Caco-2 (cell line): ENCODE measurements at regions not wholly inside any gene's neighbourhood (a gene's known extent, or its start where the extent isn't known, plus 50 kb on each side); places are given as distances from the start of the nearest gene placed in this dataset.

ENCODE experiments used
- BruUV-seq: library from RNA; stranded (reverse); fragments of 400-500 nt; replicated peaks from 2 replicates; lab custom pipeline; 2021; lab: Mats Ljungman, UMichigan
- CTCF ChIA-PET: fragments of 300-600 bp; sonication (Branson Sonifier 250); formaldehyde crosslinking; loops from one replicate; lab custom pipeline; 2022; ENCODE audit warnings: antibody characterized with exemption; lab: Charles Lee
- POLR2A ChIA-PET: fragments of 300-600 bp; sonication (Branson Sonifier 250); formaldehyde crosslinking; loops from one replicate; lab custom pipeline; 2022; ENCODE audit warnings: antibody characterized with exemption; lab: Charles Lee
- DNase-seq, 2 experiments: peaks; one replicate each; pipeline versions ENCODE4 v3.0.0 to v3.0.0-alpha.2; 2020 to 2022
- H3K27me3 ChIP-seq: replicated peaks from 2 replicates; pipeline ENCODE4 v1.6.0; 2011; ENCODE audit warnings: low read length; ENCODE audit not compliant: control insufficient read depth, insufficient read depth
- H3K36me3 ChIP-seq: 2 replicates; pipeline ENCODE4 v1.5.1; 2011; ENCODE audit warnings: low read length; ENCODE audit not compliant: control insufficient read depth, insufficient read depth
- H3K4me1 ChIP-seq: fragments of 250-450 bp; sonication (Bioruptor Pico); 2 replicates; pipeline ENCODE4 v1.5.1; 2020; ENCODE audit warnings: mild to moderate bottlenecking
- H3K4me3 ChIP-seq: 2 replicates; pipeline ENCODE4 v1.5.1; 2011; ENCODE audit warnings: low read depth, mild to moderate bottlenecking, control low read depth, low read length
- H3K9me3 ChIP-seq: fragments of 250-450 bp; sonication (Bioruptor Pico); 2 replicates; pipeline ENCODE4 v1.5.1; 2020; ENCODE audit warnings: mild to moderate bottlenecking, moderate library complexity
- H3K27ac Mint-ChIP-seq: one replicate; pipeline ENCODE4 v1.8.0; 2022; ENCODE audit warnings: mixed read lengths; ENCODE audit not compliant: unreplicated experiment
- H3K27me3 Mint-ChIP-seq: one replicate; pipeline ENCODE4 v1.8.0; 2022; ENCODE audit warnings: mixed read lengths; ENCODE audit not compliant: insufficient read depth, unreplicated experiment
- H3K36me3 Mint-ChIP-seq: one replicate; pipeline ENCODE4 v1.8.0; 2022; ENCODE audit warnings: mild to moderate bottlenecking, mixed read lengths; ENCODE audit not compliant: insufficient read depth, unreplicated experiment
- H3K4me1 Mint-ChIP-seq: one replicate; pipeline ENCODE4 v1.8.0; 2022; ENCODE audit warnings: low read depth, mixed read lengths; ENCODE audit not compliant: unreplicated experiment
- H3K4me3 Mint-ChIP-seq: one replicate; pipeline ENCODE4 v1.8.0; 2022; ENCODE audit warnings: mild to moderate bottlenecking, moderate library complexity, mixed read lengths; ENCODE audit not compliant: unreplicated experiment
- H3K9me3 Mint-ChIP-seq: one replicate; pipeline ENCODE4 v1.8.0; 2022; ENCODE audit warnings: mixed read lengths; ENCODE audit not compliant: unreplicated experiment
- CTCF ChIP-seq, 2 experiments: fragments of 200-600 bp in 1 of 2; IDR thresholded peaks; 1 replicate in 1 of 2; 2 replicates in 1 of 2; pipeline versions ENCODE4 v1.5.1 to v1.8.0; 2011 to 2022; ENCODE audit warnings: antibody characterized with exemption in 1 of 2, control low read depth in 1 of 2, inconsistent platforms in 1 of 2, low read depth in 1 of 2, low read length in 1 of 2, mild to moderate bottlenecking in 1 of 2, moderate library complexity in 1 of 2; ENCODE audit not compliant: insufficient read depth in 1 of 2, severe bottlenecking in 1 of 2, unreplicated experiment in 1 of 2
- intact Hi-C: fragments of 100-400 bp; cut with micrococcal nuclease; formaldehyde crosslinking; loops from one replicate; pipeline ENCODE4 v1.10.0; 2022; ENCODE audit not compliant: unreplicated experiment

GRCh38 chr14:71231521-71232393 is 324.5 kb downstream of the PCNX1 start:
- Histone ChIP-seq H3K9me3 (no peaks in the 10 kb centered on the region), H3K4me3 (no peak overlapping the region), H3K27me3 (no peaks in the 10 kb centered on the region), H3K36me3 (no peaks in the 10 kb centered on the region), H3K4me1 (peaks cover 7% of the 10 kb centered on the region; the same call in 1 of the 2 replicates)
- intact Hi-C loops: no loop called here
- POLR2A ChIA-PET: no interaction called here
- Mint-ChIP-seq H3K36me3 (no peaks in the 10 kb centered on the region), H3K27me3 (no peaks in the 10 kb centered on the region), H3K4me1 (no peaks in the 10 kb centered on the region), H3K9me3 (no peaks in the 10 kb centered on the region), H3K27ac (no peak overlapping the region), H3K4me3 (no peak overlapping the region)
- BruUV-seq: no TSS peak
- no peak for DNase-seq
- CTCF ChIA-PET: no interaction called here
- TF ChIP-seq CTCF (IDR thresholded peaks at IDR 0.05; ENCODE audit: insufficient read depth in 1 of 2, low read depth in 1 of 2, low read length in 1 of 2, severe bottlenecking in 1 of 2, unreplicated experiment in 1 of 2): no peak

DNA sequence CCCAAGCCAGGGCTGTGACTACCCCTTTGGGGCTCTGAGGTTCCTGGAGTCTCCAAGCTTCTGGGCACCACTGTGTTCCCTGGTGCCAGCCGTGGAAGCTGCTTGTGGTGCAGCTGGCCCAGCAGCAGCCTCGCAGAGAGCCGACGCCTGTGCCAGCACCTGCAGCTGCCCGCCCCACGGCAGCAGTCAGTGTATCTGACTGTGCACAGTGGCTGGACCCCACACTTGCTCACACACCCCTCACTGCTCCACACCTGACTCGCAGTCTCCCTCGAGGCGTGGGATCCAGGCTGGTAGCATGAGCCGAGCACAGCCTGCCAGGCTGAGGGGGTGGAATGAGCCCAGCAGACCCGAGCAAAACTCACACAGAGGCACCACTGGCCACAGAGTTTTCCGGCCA is 325.2 kb downstream of the PCNX1 start:
- Mint-ChIP-seq H3K27me3 (no peaks in the 10 kb centered on the region), H3K4me1 (no peaks in the 10 kb centered on the region), H3K36me3 (no peaks in the 10 kb centered on the region), H3K27ac (no peak overlapping the region), H3K4me3 (no peak overlapping the region), H3K9me3 (no peaks in the 10 kb centered on the region)
- DNase-seq: no peak
- CTCF ChIA-PET: no interaction called here
- TF ChIP-seq CTCF (IDR thresholded peaks at IDR 0.05; ENCODE audit: insufficient read depth in 1 of 2, low read depth in 1 of 2, low read length in 1 of 2, severe bottlenecking in 1 of 2, unreplicated experiment in 1 of 2): no peak
- no TSS peak for BruUV-seq
- POLR2A ChIA-PET: no interaction called here
- no peaks in the 10 kb centered on the region for H3K27me3 ChIP-seq
- no peak overlapping the region for H3K4me3 ChIP-seq
- peaks cover 7% of the 10 kb centered on the region; the same call in 1 of the 2 replicates for H3K4me1 ChIP-seq
- H3K9me3 ChIP-seq: no peaks in the 10 kb centered on the region
- H3K36me3 ChIP-seq: no peaks in the 10 kb centered on the region
- intact Hi-C loops: no loop called here

- intact Hi-C loops: no loop called here
- Histone ChIP-seq H3K4me1 (peaks cover 5% of the 10 kb centered on the region; the same call in 1 of the 2 replicates), H3K4me3 (no peak overlapping the region), H3K27me3 (no peaks in the 10 kb centered on the region), H3K36me3 (no peaks in the 10 kb centered on the region), H3K9me3 (no peaks in the 10 kb centered on the region)
- no peak for DNase-seq
- Mint-ChIP-seq H3K36me3 (no peaks in the 10 kb centered on the region), H3K4me1 (peaks cover 2% of the 10 kb centered on the region), H3K27me3 (no peaks in the 10 kb centered on the region), H3K27ac (no peak overlapping the region), H3K9me3 (no peaks in the 10 kb centered on the region), H3K4me3 (no peak overlapping the region)
- POLR2A ChIA-PET: no interaction called here
- CTCF ChIA-PET: no interaction called here
- no TSS peak for BruUV-seq
- TF ChIP-seq CTCF (IDR thresholded peaks at IDR 0.05; ENCODE audit: insufficient read depth in 1 of 2, low read depth in 1 of 2, low read length in 1 of 2, severe bottlenecking in 1 of 2, unreplicated experiment in 1 of 2): no peak
Observed at GRCh38 chr14:71235875-71236274, 328.6 kb downstream of the PCNX1 start.
